Caco-2 (cell line): ENCODE measurements at regions not wholly inside any gene's neighbourhood (a gene's known extent, or its start where the extent isn't known, plus 50 kb on each side); places are given as distances from the start of the nearest gene placed in this dataset.

Experiments used
- BruUV-seq: library from RNA; stranded (reverse); fragments of 400-500 nt; replicated peaks from 2 replicates; lab custom pipeline; 2021; lab: Mats Ljungman, UMichigan
- CTCF ChIA-PET: fragments of 300-600 bp; sonication (Branson Sonifier 250); formaldehyde crosslinking; loops from one replicate; lab custom pipeline; 2022; ENCODE audit warnings: antibody characterized with exemption; lab: Charles Lee
- POLR2A ChIA-PET: fragments of 300-600 bp; sonication (Branson Sonifier 250); formaldehyde crosslinking; loops from one replicate; lab custom pipeline; 2022; ENCODE audit warnings: antibody characterized with exemption; lab: Charles Lee
- DNase-seq, 2 experiments: peaks; one replicate each; pipeline versions ENCODE4 v3.0.0 to v3.0.0-alpha.2; 2020 to 2022
- H3K27me3 ChIP-seq: replicated peaks from 2 replicates; pipeline ENCODE4 v1.6.0; 2011; ENCODE audit warnings: low read length; ENCODE audit not compliant: control insufficient read depth, insufficient read depth
- H3K36me3 ChIP-seq: 2 replicates; pipeline ENCODE4 v1.5.1; 2011; ENCODE audit warnings: low read length; ENCODE audit not compliant: control insufficient read depth, insufficient read depth
- H3K4me1 ChIP-seq: fragments of 250-450 bp; sonication (Bioruptor Pico); 2 replicates; pipeline ENCODE4 v1.5.1; 2020; ENCODE audit warnings: mild to moderate bottlenecking
- H3K4me3 ChIP-seq: 2 replicates; pipeline ENCODE4 v1.5.1; 2011; ENCODE audit warnings: low read depth, mild to moderate bottlenecking, control low read depth, low read length
- H3K9me3 ChIP-seq: fragments of 250-450 bp; sonication (Bioruptor Pico); 2 replicates; pipeline ENCODE4 v1.5.1; 2020; ENCODE audit warnings: mild to moderate bottlenecking, moderate library complexity
- H3K27ac Mint-ChIP-seq: one replicate; pipeline ENCODE4 v1.8.0; 2022; ENCODE audit warnings: mixed read lengths; ENCODE audit not compliant: unreplicated experiment
- H3K27me3 Mint-ChIP-seq: one replicate; pipeline ENCODE4 v1.8.0; 2022; ENCODE audit warnings: mixed read lengths; ENCODE audit not compliant: insufficient read depth, unreplicated experiment
- H3K36me3 Mint-ChIP-seq: one replicate; pipeline ENCODE4 v1.8.0; 2022; ENCODE audit warnings: mild to moderate bottlenecking, mixed read lengths; ENCODE audit not compliant: insufficient read depth, unreplicated experiment
- H3K4me1 Mint-ChIP-seq: one replicate; pipeline ENCODE4 v1.8.0; 2022; ENCODE audit warnings: low read depth, mixed read lengths; ENCODE audit not compliant: unreplicated experiment
- H3K4me3 Mint-ChIP-seq: one replicate; pipeline ENCODE4 v1.8.0; 2022; ENCODE audit warnings: mild to moderate bottlenecking, moderate library complexity, mixed read lengths; ENCODE audit not compliant: unreplicated experiment
- H3K9me3 Mint-ChIP-seq: one replicate; pipeline ENCODE4 v1.8.0; 2022; ENCODE audit warnings: mixed read lengths; ENCODE audit not compliant: unreplicated experiment
- CTCF ChIP-seq, 2 experiments: fragments of 200-600 bp in 1 of 2; IDR thresholded peaks; 1 replicate in 1 of 2; 2 replicates in 1 of 2; pipeline versions ENCODE4 v1.5.1 to v1.8.0; 2011 to 2022; ENCODE audit warnings: antibody characterized with exemption in 1 of 2, control low read depth in 1 of 2, inconsistent platforms in 1 of 2, low read depth in 1 of 2, low read length in 1 of 2, mild to moderate bottlenecking in 1 of 2, moderate library complexity in 1 of 2; ENCODE audit not compliant: insufficient read depth in 1 of 2, severe bottlenecking in 1 of 2, unreplicated experiment in 1 of 2
- intact Hi-C: fragments of 100-400 bp; cut with micrococcal nuclease; formaldehyde crosslinking; loops from one replicate; pipeline ENCODE4 v1.10.0; 2022; ENCODE audit not compliant: unreplicated experiment

- H3K4me3 Mint-ChIP-seq, result no peak overlapping the region
- Histone ChIP-seq H3K27me3 (peaks cover 5% of the 10 kb centered on the region), H3K4me1 (peaks cover 3% of the 10 kb centered on the region; the same call in 1 of the 2 replicates), H3K9me3 (0 out of 2 replicates have a peak, but pooled peaks cover under 1% of the 10 kb centered on the region), H3K4me3 (no peak overlapping the region), H3K36me3 (no peaks in the 10 kb centered on the region)
- peaks cover 19% of the 10 kb centered on the region for H3K27me3 Mint-ChIP-seq
- peaks cover 11% of the 10 kb centered on the region for H3K4me1 Mint-ChIP-seq
- no peak for TF ChIP-seq CTCF (IDR thresholded peaks at IDR 0.05; ENCODE audit: insufficient read depth in 1 of 2, low read depth in 1 of 2, low read length in 1 of 2, severe bottlenecking in 1 of 2, unreplicated experiment in 1 of 2)
- H3K36me3 Mint-ChIP-seq, result no peaks in the 10 kb centered on the region
- ChIA-PET POLR2A (no interaction called here), CTCF (interaction anchor here (0.6 kb wide), 1 partner anchor 10 kb away, joined by 3 read pairs; no protein-coding TSS in a partner anchor)
- intact Hi-C loops, result loop anchor here (10.0 kb wide), 1 partner anchor 133 kb away; no protein-coding TSS in a partner anchor
- H3K27ac Mint-ChIP-seq, result no peak overlapping the region
- no TSS peak for BruUV-seq
- no peak for DNase-seq
- no peaks in the 10 kb centered on the region for H3K9me3 Mint-ChIP-seq
These were observed 77.0 kb upstream of the TNRC6C start for GRCh38 chr17:77881545-77881944.

- Mint-ChIP-seq H3K4me3 (no peak overlapping the region), H3K9me3 (no peaks in the 10 kb centered on the region), H3K27ac (no peak overlapping the region), H3K4me1 (peaks cover 16% of the 10 kb centered on the region), H3K27me3 (peaks cover 22% of the 10 kb centered on the region), H3K36me3 (no peaks in the 10 kb centered on the region)
- Histone ChIP-seq H3K9me3 (no peaks in the 10 kb centered on the region), H3K27me3 (peaks cover 7% of the 10 kb centered on the region), H3K4me3 (no peak overlapping the region), H3K36me3 (no peaks in the 10 kb centered on the region), H3K4me1 (peaks cover 8% of the 10 kb centered on the region; the same call in 1 of the 2 replicates)
- POLR2A ChIA-PET, result no interaction called here
- intact Hi-C loops, result loop anchor here (10.0 kb wide), 1 partner anchor 133 kb away; no protein-coding TSS in a partner anchor
- TF ChIP-seq CTCF (IDR thresholded peaks at IDR 0.05; ENCODE audit: insufficient read depth in 1 of 2, low read depth in 1 of 2, low read length in 1 of 2, severe bottlenecking in 1 of 2, unreplicated experiment in 1 of 2), result no peak
- CTCF ChIA-PET, result interaction anchor here (0.6 kb wide), 1 partner anchor 9 kb away, joined by 3 read pairs; no protein-coding TSS in a partner anchor
- DNase-seq, result no peak
- BruUV-seq, result no TSS peak
These were observed 76.5 kb upstream of the TNRC6C start for GRCh38 chr17:77882040-77882439.

- Mint-ChIP-seq H3K27ac (no peak overlapping the region), H3K36me3 (no peaks in the 10 kb centered on the region), H3K4me3 (no peak overlapping the region), H3K4me1 (peaks cover 21% of the 10 kb centered on the region), H3K27me3 (peaks cover 26% of the 10 kb centered on the region), H3K9me3 (no peaks in the 10 kb centered on the region)
- TF ChIP-seq CTCF (IDR thresholded peaks at IDR 0.05; ENCODE audit: insufficient read depth in 1 of 2, low read depth in 1 of 2, low read length in 1 of 2, severe bottlenecking in 1 of 2, unreplicated experiment in 1 of 2), result no peak
- no peak for DNase-seq
- Histone ChIP-seq H3K9me3 (no peaks in the 10 kb centered on the region), H3K4me1 (peaks cover 11% of the 10 kb centered on the region; the same call in 1 of the 2 replicates), H3K4me3 (no peak overlapping the region), H3K36me3 (no peaks in the 10 kb centered on the region), H3K27me3 (peaks cover 6% of the 10 kb centered on the region)
- BruUV-seq, result no TSS peak
- ChIA-PET CTCF (interaction anchor here (0.6 kb wide), 1 partner anchor 19 kb away, joined by 3 read pairs; no protein-coding TSS in a partner anchor), POLR2A (no interaction called here)
- intact Hi-C loops, result loop anchor here (10.0 kb wide), 1 partner anchor 132 kb away; no protein-coding TSS in a partner anchor
These were observed 75.9 kb upstream of the TNRC6C start for GRCh38 chr17:77882481-77883212.
